BLaER1 treated with 17β-estradiol and CSF1 and Interleukin-3, amounts not matched to agents 10 nM and 100 nM (cell line): ENCODE measurements at regions not wholly inside any gene's neighbourhood (a gene's known extent, or its start where the extent isn't known, plus 50 kb on each side); places are given as distances from the start of the nearest gene placed in this dataset.

Experiments used
- H3K27ac ChIP-seq, 11 experiments: shearing (Covaris generic); formaldehyde crosslinking; 2 replicates each; pipeline ENCODE4 v1.8.1; 2022
- H3K27me3 ChIP-seq, 11 experiments: shearing (Covaris generic); formaldehyde crosslinking; 2 replicates each; pipeline ENCODE4 v1.8.1; 2022
- H3K36me3 ChIP-seq, 11 experiments: shearing (Covaris generic); formaldehyde crosslinking; 2 replicates each; pipeline ENCODE4 v1.8.1; 2022
- H3K4me1 ChIP-seq, 10 experiments: shearing (Covaris generic); formaldehyde crosslinking; 2 replicates each; pipeline ENCODE4 v1.8.1; 2022
- H3K4me2 ChIP-seq, 11 experiments: shearing (Covaris generic); formaldehyde crosslinking; 2 replicates each; pipeline ENCODE4 v1.8.1; 2022
- H3K4me3 ChIP-seq, 10 experiments: shearing (Covaris generic); formaldehyde crosslinking; 2 replicates each; pipeline ENCODE4 v1.8.1; 2022
- H3K9ac ChIP-seq, 11 experiments: shearing (Covaris generic); formaldehyde crosslinking; 2 replicates each; pipeline ENCODE4 v1.8.1; 2022
- H3K9me3 ChIP-seq, 11 experiments: shearing (Covaris generic); formaldehyde crosslinking; replicated peaks in 1 of 11; 2 replicates each; pipeline ENCODE4 v1.8.1; 2022
- H4K20me1 ChIP-seq, 11 experiments: shearing (Covaris generic); formaldehyde crosslinking; 2 replicates each; pipeline ENCODE4 v1.8.1; 2022
- Cebpa-rat ChIP-seq, 11 experiments: shearing (Covaris generic); IDR thresholded peaks; 2 replicates each; pipeline ENCODE4 v1.8.1; 2022

- TF ChIP-seq Cebpa-rat (IDR thresholded peaks at IDR 0.05) = no peak
- Histone ChIP-seq H3K4me3 (no peak overlapping the region), H3K27me3 (peaks cover 0 to 11% (median 0%) of the 10 kb centered on the region in 11 experiments; a peak in 4 of 22 replicates), H3K4me2 (peak overlapping the region in 10 of 11 experiments; percentile 20 to 57 (median 26); a peak in 17 of 22 replicates), H3K9ac (no peak overlapping the region), H3K4me1 (peaks cover 10 to 54% (median 41%) of the 10 kb centered on the region in 10 experiments; a peak in 19 of 20 replicates), H4K20me1 (peaks cover 0 to 28% (median 0%) of the 10 kb centered on the region in 11 experiments; a peak in 6 of 22 replicates), H3K36me3 (no peaks in the 10 kb centered on the region), H3K27ac (no peak overlapping the region), H3K9me3 (no peaks in the 10 kb centered on the region)
Measured at GRCh38 chr5:141762316-141762715, 80.3 kb upstream of the ARAP3 start.

- Histone ChIP-seq H3K4me2 (peak overlapping the region in 8 of 11 experiments; percentile 10 to 76 (median 49); a peak in 11 of 22 replicates), H3K4me1 (peaks cover 10 to 54% (median 41%) of the 10 kb centered on the region in 10 experiments; a peak in 19 of 20 replicates), H3K27me3 (peaks cover 0 to 11% (median 0%) of the 10 kb centered on the region in 11 experiments; a peak in 4 of 22 replicates), H3K4me3 (no peak overlapping the region), H3K9me3 (no peaks in the 10 kb centered on the region), H3K36me3 (no peaks in the 10 kb centered on the region), H3K9ac (no peak overlapping the region), H3K27ac (0 out of 22 replicates have a peak overlapping the region, but pooled peaks of 1 of the 11 experiments have one; percentile 37), H4K20me1 (peaks cover 0 to 44% (median 0%) of the 10 kb centered on the region in 11 experiments; a peak in 6 of 22 replicates)
- no peak for TF ChIP-seq Cebpa-rat (IDR thresholded peaks at IDR 0.05)
Measured at GRCh38 chr5:141760753-141761152, 78.7 kb upstream of the ARAP3 start.

GRCh38 chr5:141760193-141760592 is 78.2 kb upstream of the ARAP3 start:
- Histone ChIP-seq H3K36me3 (no peaks in the 10 kb centered on the region), H3K9ac (no peak overlapping the region), H3K4me1 (peaks cover 10 to 54% (median 41%) of the 10 kb centered on the region in 10 experiments; a peak in 19 of 20 replicates), H3K27me3 (peaks cover 0 to 11% (median 0%) of the 10 kb centered on the region in 11 experiments; a peak in 5 of 22 replicates), H3K4me3 (no peak overlapping the region), H4K20me1 (peaks cover 0 to 49% (median 0%) of the 10 kb centered on the region in 11 experiments; a peak in 8 of 22 replicates), H3K27ac (0 out of 22 replicates have a peak overlapping the region, but pooled peaks of 1 of the 11 experiments have one; percentile 37), H3K9me3 (no peaks in the 10 kb centered on the region), H3K4me2 (peak overlapping the region in 8 of 11 experiments; percentile 10 to 76 (median 49); a peak in 14 of 22 replicates)
- no peak for TF ChIP-seq Cebpa-rat (IDR thresholded peaks at IDR 0.05)

- H3K4me2 ChIP-seq = peak overlapping the region; percentile 10 to 76 (median 69); a peak in 20 of 22 replicates
Measured at GRCh38 chr5:141758310-141758998, 76.4 kb upstream of the ARAP3 start.

GRCh38 chr5:141757402-141757801 is 75.4 kb upstream of the ARAP3 start:
- Histone ChIP-seq H3K4me3 (no peak overlapping the region), H3K9me3 (no peaks in the 10 kb centered on the region), H3K27me3 (peaks cover 15 to 28% (median 23%) of the 10 kb centered on the region in 11 experiments; a peak in 21 of 22 replicates), H3K4me2 (peak overlapping the region in 2 of 11 experiments; percentile 69 to 70; a peak in 3 of 22 replicates), H4K20me1 (peaks cover 0 to 68% (median 4%) of the 10 kb centered on the region in 11 experiments; a peak in 9 of 22 replicates), H3K36me3 (no peaks in the 10 kb centered on the region), H3K4me1 (peaks cover 8 to 49% (median 36%) of the 10 kb centered on the region in 10 experiments; a peak in 19 of 20 replicates), H3K27ac (no peak overlapping the region), H3K9ac (no peak overlapping the region)
- no peak for TF ChIP-seq Cebpa-rat (IDR thresholded peaks at IDR 0.05)

More at GRCh38 chr5:141758310-141758998, 76.4 kb upstream of the ARAP3 start:
- Histone ChIP-seq H3K27me3 (peaks cover 5 to 17% (median 14%) of the 10 kb centered on the region in 11 experiments; a peak in 21 of 22 replicates), H3K27ac (no peak overlapping the region), H3K9ac (0 out of 22 replicates have a peak overlapping the region, but pooled peaks of 1 of the 11 experiments have one; percentile 20), H3K4me1 (peaks cover 10 to 54% (median 41%) of the 10 kb centered on the region in 10 experiments; a peak in 19 of 20 replicates), H3K36me3 (no peaks in the 10 kb centered on the region), H3K4me3 (no peak overlapping the region), H3K9me3 (no peaks in the 10 kb centered on the region), H4K20me1 (peaks cover 0 to 67% (median 3%) of the 10 kb centered on the region in 11 experiments; a peak in 9 of 22 replicates)
- no peak for TF ChIP-seq Cebpa-rat (IDR thresholded peaks at IDR 0.05)

GRCh38 chr5:141756196-141756595 is 74.2 kb upstream of the ARAP3 start:
- H3K27ac ChIP-seq = no peak overlapping the region
- no peak for TF ChIP-seq Cebpa-rat (IDR thresholded peaks at IDR 0.05)
- H3K36me3 ChIP-seq = no peaks in the 10 kb centered on the region
- H3K4me2 ChIP-seq = no peak overlapping the region
- no peaks in the 10 kb centered on the region for H3K9me3 ChIP-seq
- no peak overlapping the region for H3K4me3 ChIP-seq
- H3K4me1 ChIP-seq = peaks cover 0 to 37% (median 30%) of the 10 kb centered on the region in 10 experiments; a peak in 16 of 20 replicates
- peaks cover 0 to 65% (median 4%) of the 10 kb centered on the region in 11 experiments; a peak in 9 of 22 replicates for H4K20me1 ChIP-seq
- no peak overlapping the region for H3K9ac ChIP-seq
- peaks cover 18 to 30% (median 23%) of the 10 kb centered on the region in 11 experiments; a peak in 21 of 22 replicates for H3K27me3 ChIP-seq

- Histone ChIP-seq H4K20me1 (peaks cover 0 to 53% (median 4%) of the 10 kb centered on the region in 11 experiments; a peak in 9 of 22 replicates), H3K27ac (no peak overlapping the region), H3K9ac (no peak overlapping the region), H3K36me3 (no peaks in the 10 kb centered on the region), H3K27me3 (peaks cover 18 to 30% (median 23%) of the 10 kb centered on the region in 11 experiments; a peak in 21 of 22 replicates), H3K4me3 (no peak overlapping the region), H3K4me2 (no peak overlapping the region), H3K4me1 (peaks cover 0 to 17% (median 14%) of the 10 kb centered on the region in 10 experiments; a peak in 16 of 20 replicates), H3K9me3 (no peaks in the 10 kb centered on the region)
- TF ChIP-seq Cebpa-rat (IDR thresholded peaks at IDR 0.05) = no peak
Measured at GRCh38 chr5:141753971-141754713, 72.1 kb upstream of the ARAP3 start.

- no peak overlapping the region for H3K27ac ChIP-seq
- no peak for TF ChIP-seq Cebpa-rat (IDR thresholded peaks at IDR 0.05)
- peaks cover 17 to 30% (median 20%) of the 10 kb centered on the region in 11 experiments; a peak in 21 of 22 replicates for H3K27me3 ChIP-seq
- H3K9me3 ChIP-seq = no peaks in the 10 kb centered on the region
- H3K36me3 ChIP-seq = no peaks in the 10 kb centered on the region
- H4K20me1 ChIP-seq = peaks cover 0 to 55% (median 4%) of the 10 kb centered on the region in 11 experiments; a peak in 9 of 22 replicates
- no peak overlapping the region for H3K4me3 ChIP-seq
- no peak overlapping the region for H3K9ac ChIP-seq
- H3K4me1 ChIP-seq = peaks cover 0 to 11% (median 6%) of the 10 kb centered on the region in 10 experiments; a peak in 15 of 20 replicates
- no peak overlapping the region for H3K4me2 ChIP-seq
Measured at GRCh38 chr5:141753143-141753970, 71.3 kb upstream of the ARAP3 start.
